Keratinocyte (primary cell): ENCODE measurements at regions not wholly inside any gene's neighbourhood (a gene's known extent, or its start where the extent isn't known, plus 50 kb on each side); places are given as distances from the start of the nearest gene placed in this dataset.

Source experiments
- CTCF ChIP-seq, 3 experiments: IDR thresholded peaks in 1 of 3; conservative IDR thresholded peaks in 1 of 3; optimal IDR thresholded peaks in 1 of 3; 2 replicates in 2 of 3; 3 replicates in 1 of 3; pipeline versions ENCODE3 to v1.5.1; 2011; ENCODE audit warnings: low read length in 3 of 3, mild to moderate bottlenecking in 3 of 3, moderate library complexity in 2 of 3, control low read depth in 1 of 3, inconsistent platforms in 1 of 3; ENCODE audit not compliant: insufficient read depth in 2 of 3; ENCODE audit errors: extremely low read depth in 1 of 3
- EZH2 ChIP-seq: IDR thresholded peaks from one replicate; pipeline ENCODE4 v1.6.1; 2012; ENCODE audit warnings: inconsistent platforms, mild to moderate bottlenecking, low read length, moderate library complexity

- TF ChIP-seq CTCF (optimal IDR thresholded peaks at IDR 0.05 in 1 of 3, IDR thresholded peaks at IDR 0.05 in 1 of 3, conservative IDR thresholded peaks at IDR 0.05 in 1 of 3; ENCODE audit: extremely low read depth in 1 of 3, insufficient read depth in 2 of 3, low read length in 3 of 3), result no peak
- no peak for TF ChIP-seq EZH2
Observed at GRCh38 chr2:22600156-22600555, 784.8 kb upstream of the KLHL29 start.
